GM19324 (cell line): ENCODE measurements at regions not wholly inside any gene's neighbourhood (a gene's known extent, or its start where the extent isn't known, plus 50 kb on each side); places are given as distances from the start of the nearest gene placed in this dataset.

Experiments
- ATAC-seq: cut with Tn5 transposase; IDR thresholded peaks from one replicate; pipeline ENCODE4 v1.9.1; 2021; ENCODE audit warnings: mild to moderate bottlenecking, moderate library complexity; ENCODE audit not compliant: unreplicated experiment, low FRiP score

DNA sequence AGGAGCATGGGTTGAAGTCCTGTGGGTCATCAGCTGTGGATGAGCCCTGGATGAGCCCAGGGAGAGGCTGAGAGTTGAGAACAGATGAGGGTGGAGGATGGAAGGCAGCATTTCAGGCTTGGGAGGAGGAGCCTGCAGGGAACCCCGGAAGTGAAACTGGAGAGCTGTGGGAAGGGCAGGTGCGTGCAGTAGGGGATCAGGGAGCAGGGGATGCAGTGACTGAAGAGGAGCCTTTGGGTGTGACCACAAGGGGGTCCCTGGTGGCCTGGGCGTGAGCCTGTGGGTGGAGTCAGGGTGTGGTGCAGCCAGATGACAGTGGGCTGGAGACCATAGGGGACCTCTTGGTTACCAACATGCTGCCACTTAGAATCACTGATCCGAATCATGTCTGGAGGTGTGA is 115.5 kb downstream of the PAPOLA start:
- no peak for ATAC-seq

- ATAC-seq, result no peak
These were observed 120.7 kb downstream of the PAPOLA start for GRCh38 chr14:96622926-96623325.

DNA sequence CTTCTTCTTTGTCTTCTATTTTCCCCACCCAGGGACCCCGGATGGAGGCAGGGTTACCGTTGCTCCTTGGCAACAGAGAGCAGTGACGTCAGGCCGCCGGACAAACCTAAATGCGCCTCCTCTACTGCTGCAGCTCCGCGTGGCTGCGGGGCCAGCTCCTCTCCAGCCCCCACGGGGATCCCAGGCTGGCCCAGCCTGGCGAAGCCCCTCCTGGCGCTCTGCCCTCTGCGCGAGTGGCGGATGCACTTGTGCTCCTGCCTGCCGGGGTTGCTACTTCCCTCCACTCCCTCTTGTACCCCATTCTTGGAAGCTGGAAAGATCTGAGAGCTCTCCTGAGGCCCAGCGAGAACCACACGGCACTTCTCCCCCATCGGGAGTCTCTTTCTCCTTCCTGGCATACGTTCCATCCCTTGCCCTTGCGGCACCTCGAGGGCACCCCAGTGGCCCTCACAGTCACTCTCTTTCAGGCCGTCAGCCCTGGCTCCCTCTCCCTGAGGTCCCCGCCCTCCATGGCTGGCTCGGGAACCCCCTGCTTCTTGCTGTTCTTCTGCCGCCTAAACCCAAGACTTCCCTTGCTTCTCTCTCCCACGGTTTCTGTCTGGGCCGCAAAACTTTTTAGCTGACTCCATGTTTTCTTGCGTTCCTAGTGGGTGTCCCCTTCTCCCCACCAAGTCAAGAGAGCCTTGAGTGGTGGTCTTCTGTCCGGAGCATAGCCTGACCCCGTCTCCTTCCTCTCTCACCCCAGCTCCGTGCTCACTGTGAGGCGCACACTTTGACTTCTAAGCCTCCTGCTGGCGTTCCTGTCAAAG is 121.7 kb downstream of the PAPOLA start:
- ATAC-seq, result no peak

DNA sequence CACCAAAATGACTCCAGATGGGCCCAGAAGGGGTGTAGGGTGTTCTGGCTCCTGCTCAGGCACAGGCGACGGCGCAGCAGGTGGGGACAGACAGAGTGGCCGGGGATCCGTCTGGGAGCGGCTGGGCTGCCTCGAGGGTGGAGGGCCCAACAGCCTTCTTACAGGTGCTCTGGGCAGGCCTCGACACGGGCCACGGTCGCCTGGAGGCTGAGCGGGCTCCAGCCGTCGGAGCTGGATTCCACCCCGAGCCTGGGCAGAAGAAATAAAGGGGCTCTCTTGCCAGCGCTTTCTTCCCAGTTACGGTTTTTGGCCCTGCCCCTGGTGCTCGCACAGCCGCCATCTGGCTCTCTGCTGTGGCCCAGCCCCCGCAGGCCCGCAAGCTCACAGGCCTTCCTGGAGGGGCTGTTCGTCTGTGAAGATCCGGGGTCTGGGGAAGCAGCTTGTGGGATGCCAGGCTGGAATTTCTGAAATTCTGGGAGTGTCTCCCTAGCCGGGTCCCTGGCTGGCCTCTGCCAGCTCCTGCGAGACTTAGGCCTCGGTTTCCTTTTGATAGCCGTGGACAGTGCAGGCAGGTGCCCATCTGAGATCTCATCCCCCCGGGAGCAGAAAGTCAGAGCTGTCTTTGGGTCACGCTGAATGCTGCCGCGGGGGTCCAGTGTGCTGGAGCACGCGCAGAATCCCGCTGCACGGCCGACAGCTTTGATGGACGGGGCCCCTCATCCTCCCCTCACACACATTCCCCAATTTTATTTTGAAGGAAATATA is 122.7 kb downstream of the PAPOLA start:
- no peak for ATAC-seq

DNA sequence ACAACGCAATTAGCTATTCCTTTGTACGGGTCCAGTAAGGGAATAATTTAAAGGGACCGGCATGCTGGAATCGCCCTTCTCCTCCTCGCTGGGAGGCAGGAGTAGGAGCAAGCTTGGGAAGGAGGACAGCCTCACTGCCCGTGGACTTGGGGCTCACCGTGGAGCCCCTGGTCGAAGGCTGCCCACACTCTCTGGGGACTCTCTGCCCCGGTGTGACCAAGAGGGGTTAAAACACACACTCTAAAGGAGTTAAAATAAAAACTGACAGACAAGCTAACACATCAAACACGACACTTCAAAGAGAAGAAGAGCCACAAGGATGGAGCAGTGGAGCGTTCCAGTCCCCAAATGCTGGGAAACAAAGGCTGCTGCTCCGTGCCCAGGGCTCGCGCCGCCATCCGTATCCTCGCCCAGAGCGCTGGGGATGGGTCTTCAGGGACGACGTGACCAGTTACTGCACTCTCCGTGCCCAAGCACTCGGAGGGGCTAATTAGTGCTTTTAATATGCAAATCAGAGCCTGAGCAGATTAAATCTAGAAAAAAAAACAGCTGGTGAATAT is 123.3 kb downstream of the PAPOLA start:
- ATAC-seq, result no peak

DNA sequence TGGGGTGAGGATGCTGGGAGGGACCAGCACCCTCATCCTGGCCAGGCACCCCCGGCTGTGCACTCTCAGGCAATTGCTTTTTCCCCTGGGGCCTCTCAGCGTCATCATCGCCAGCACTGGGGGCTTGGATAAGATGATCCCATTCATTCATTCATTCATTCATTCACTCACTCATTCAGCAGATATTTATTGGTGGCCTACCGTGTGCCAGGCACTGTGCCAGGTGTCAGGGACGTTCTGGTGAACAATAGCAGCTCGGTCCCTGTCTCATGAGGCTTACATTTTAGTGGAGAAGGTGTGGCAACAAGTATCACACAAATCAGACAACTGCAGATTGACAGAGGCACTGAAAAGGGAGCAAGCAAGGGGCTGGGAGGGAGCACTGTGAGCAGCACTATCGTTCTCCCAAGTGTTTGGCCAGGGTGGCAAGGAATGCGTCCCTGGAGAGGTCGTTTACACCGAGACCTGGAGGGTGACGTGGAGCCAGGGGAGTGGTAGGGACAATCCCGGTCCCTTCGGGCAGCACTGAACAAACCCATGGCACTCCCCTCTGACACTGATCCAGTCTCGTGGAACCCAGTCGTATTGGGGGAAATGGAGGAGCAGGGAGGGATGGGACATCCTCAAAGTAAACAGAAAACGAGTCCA is 124.1 kb downstream of the PAPOLA start:
- no peak for ATAC-seq

DNA sequence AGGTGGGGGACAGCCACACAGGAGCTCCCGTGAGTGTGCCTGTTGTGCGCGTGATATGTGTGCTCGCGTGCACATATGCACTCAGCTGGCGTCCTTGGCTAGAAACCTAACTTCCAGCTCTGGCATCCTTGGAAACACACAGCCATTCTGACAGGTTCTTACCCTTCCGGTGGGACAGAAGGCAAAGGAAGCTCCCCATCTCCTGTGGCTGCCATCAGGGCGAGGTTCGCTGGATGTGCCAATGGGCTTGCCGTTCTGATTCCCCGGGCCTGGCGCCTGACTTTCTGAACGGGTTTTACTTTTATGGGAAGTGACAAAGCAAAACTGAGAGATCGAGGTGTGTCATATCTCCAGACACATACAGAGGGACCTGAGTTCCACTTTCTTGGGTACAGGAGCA is 124.7 kb downstream of the PAPOLA start:
- ATAC-seq, result no peak

- ATAC-seq, result no peak
These were observed 125.2 kb downstream of the PAPOLA start for GRCh38 chr14:96627386-96627785.

DNA sequence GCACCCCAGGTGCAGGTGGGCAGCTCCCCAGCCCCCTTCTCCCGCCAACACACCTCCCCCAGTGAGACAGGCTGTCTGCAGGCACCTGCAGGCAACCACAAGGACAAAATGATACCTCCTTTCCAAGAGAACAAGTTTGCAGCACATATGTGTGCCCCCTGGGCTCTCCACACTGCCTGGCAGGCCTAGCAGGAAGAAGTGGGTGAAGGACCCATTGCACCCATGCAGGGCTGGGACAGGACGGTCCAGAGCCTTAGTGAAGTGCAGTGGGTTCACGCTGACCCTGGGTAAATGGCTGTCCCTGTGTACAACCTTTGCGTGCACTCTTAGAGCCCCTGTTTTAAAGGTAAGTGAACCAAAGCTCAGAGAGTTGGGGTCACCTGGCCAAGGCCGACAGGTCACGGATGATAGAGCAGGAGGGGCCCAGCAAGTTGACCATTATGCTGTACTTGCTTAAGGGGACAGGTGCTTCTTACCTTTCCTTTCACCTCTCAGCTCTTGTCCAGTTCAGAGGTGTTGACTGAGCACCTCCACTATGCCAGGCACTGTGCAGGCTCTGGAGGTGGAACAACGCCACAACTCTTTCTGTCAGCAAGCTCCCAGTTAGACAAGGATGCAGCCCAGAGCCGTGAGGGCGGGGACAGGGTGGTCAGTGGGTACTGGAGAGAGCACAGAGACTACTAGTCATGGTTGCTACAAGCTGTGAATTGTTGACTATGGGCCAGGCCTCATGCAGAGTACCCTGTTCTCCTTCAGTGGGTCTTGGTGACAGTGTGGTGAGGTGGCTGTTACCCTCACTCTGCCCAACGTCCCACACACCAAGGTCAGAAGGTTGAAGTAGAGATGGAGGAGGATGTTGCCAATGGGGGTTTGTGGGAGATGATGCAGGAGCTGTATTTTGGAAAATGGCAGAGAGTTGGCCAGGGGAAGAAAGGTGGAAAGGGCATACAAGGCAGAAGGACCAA is 125.9 kb downstream of the PAPOLA start:
- no peak for ATAC-seq

- ATAC-seq, result no peak
These were observed 126.9 kb downstream of the PAPOLA start for GRCh38 chr14:96629082-96629481.

GRCh38 chr14:96629558-96630222 is 127.5 kb downstream of the PAPOLA start:
- no peak for ATAC-seq

DNA sequence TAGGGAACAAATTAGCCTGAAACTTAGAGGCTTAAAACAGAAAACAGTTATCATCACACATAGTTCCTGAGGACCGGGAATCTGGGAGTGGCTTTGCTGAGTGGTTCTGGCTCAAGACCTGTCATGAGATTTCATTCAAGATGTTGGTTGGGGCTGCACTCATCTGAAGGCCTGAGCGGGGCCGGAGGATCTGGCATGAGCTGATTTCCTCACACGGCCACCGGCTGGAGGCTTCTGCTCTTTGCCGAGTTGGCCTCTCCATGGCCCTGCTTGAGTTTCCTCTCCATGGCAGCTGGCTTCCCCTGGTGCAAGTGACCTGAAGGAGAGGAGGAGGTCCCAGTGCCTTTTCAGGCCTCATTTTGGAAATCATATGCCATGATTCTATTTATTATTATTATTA is 128.1 kb downstream of the PAPOLA start:
- no peak for ATAC-seq

DNA sequence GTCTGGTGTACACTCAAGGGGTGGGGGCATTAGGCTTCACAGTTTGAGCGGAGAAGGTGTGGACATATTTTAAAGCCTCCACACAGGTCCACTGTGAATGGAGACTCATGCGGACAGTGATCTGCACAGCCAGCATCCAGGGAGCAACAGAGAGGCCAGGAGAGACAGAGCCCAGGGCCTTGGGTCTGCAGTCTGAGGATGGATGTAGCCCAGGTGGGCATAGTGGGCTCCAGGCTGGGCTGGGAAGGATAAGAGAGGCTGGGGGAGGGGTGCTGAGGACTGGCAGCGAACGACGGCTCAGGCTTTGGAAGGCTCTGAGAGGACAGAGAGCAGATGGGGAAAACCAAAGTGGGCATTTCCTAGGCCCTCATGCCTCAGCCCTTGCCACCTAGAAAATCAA is 128.8 kb downstream of the PAPOLA start:
- ATAC-seq, result no peak

GRCh38 chr14:96631621-96632362 is 129.6 kb downstream of the PAPOLA start:
- no peak for ATAC-seq

DNA sequence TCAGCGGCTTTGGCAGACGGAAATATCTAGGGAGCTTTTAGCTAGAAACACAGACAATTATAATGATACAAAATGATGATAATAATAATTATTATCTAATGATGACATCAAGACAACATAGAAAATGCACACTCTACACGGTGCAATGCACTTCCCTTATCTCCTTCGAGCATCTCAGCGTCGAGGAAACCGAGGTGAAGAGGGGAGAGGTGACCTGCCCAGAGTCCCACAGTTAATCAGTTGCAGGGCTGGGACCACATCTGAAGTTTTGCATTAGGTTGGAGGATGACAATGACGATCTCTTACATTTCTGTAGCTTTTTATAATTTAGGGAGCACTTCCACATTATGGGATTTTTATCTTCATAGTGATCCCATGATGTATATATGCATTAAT is 130.2 kb downstream of the PAPOLA start:
- ATAC-seq, result no peak

- ATAC-seq, result no peak
These were observed 130.9 kb downstream of the PAPOLA start for GRCh38 chr14:96633096-96633495.

DNA sequence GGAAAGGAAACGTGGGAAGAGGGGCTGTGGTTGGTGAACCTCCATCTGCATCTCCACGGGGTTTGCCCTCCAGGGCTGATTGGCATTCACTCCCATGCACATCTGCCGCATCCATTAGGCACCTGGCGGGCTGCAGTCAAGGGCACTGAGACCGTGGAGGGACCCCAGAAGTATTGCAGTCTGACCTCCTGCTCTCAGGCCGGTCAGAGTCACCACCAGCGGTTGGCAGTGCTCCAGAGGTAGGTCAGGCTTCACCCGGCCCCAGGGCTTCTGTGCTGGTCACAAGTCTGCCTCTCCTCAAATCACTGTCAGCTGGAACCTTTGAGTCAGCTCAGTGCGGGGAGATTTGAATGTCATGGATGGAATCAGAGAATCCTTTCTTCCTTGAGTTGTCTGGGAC is 132.3 kb downstream of the PAPOLA start:
- no peak for ATAC-seq

- no peak for ATAC-seq
These were observed 132.7 kb downstream of the PAPOLA start for GRCh38 chr14:96634896-96635295.

- no peak for ATAC-seq
These were observed 133.7 kb downstream of the PAPOLA start for GRCh38 chr14:96635850-96636249.
